ENCODE measurements at regions not wholly inside any gene's neighbourhood (a gene's known extent, or its start where the extent isn't known, plus 50 kb on each side); places are given as distances from the start of the nearest gene placed in this dataset.

DNA sequence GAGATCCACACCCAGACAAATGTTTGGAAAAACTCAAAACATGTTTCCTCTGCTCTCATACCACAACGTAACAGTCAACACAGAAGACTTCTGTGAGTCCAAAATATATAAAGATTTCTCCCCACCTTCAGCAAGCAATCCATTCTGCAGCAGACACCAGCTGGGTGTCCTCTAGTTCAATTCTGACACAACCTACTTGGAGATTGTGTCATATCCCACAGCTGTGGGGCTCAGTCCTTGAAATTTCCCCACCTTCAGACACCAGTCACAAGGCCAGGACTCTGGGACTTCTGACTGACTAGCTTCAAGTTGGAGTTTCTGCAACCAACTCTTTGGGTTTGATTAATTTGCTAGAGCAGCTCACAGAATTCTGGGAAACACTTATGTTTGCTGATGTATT, 244.8 kb upstream of the CDYL start:
- intact Hi-C loops (cut with micrococcal nuclease) = no loop called here
- no peak for DNase-seq
- no peak for ATAC-seq

- no peak for ATAC-seq
- DNase-seq = no peak
- intact Hi-C loops (cut with micrococcal nuclease) = no loop called here
Measured at GRCh38 chr6:4522453-4522852, 253.8 kb upstream of the CDYL start.

DNA sequence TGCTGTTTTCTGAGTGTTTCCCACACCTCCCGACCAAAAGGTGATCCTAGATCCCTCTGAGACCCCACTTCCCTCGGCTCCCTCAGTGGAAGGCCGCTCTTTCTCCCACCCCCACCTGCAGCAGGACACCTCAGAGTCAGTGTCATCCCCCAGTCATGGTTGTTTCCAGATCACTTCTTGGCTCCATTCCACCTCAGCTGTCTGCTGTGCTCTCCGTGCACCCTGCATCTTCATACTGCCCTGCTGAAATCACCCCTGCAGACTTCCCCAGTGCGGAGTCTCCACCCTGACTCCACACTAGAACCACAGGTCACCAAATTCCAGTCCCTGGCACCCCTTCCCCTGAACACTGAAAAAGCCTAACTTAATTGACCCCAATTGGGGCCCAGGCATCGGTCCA, 255.1 kb upstream of the CDYL start:
- no peak for ATAC-seq
- intact Hi-C loops (cut with micrococcal nuclease) = no loop called here
- DNase-seq = no peak

DNA sequence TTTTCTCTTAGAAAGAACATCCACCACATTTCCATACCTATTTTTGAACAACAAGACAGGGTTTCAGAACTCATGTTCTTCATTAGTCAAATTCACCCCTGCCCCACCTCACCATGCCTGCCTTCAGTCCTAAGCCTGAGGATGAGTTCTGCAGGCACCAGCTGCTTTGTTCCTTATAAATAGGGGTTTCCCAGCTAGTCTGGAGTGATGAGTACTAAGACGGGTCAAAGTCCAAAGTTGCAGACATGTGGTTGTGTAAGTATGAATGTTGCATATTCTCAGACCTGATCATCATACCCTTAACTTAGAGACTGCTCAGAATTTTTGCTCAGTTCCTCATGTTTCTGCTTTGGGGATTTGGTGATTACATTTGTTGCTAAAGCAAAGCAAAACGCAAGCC, 257.7 kb upstream of the CDYL start:
- intact Hi-C loops (cut with micrococcal nuclease) = no loop called here
- ATAC-seq (no peak), DNase-seq (no peak)

- no peak for ATAC-seq
- intact Hi-C loops (cut with micrococcal nuclease) = no loop called here
- no peak for DNase-seq
Measured at GRCh38 chr6:4516206-4516605, 260.0 kb upstream of the CDYL start.

DNA sequence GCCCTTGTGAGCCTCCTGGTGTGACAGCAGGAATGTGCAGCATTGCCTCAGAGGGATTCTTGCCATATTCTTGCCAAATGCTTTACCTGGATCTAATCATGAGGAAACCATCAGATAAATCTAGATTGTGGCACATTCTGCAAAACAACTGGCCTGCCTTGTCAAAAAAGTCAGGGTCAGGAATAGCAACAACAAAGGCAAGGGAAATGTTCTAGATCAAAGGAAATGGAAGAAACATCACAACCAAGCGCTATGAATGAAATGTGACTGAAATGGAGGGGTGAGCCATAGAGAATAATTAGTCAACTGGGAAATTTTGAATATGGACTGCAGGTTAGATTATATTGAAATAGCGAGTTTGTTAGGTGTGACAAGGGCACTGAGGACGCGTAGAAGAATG, 262.6 kb upstream of the CDYL start:
- intact Hi-C loops (cut with micrococcal nuclease) = no loop called here
- ATAC-seq (no peak), DNase-seq (no peak)

- intact Hi-C loops (cut with micrococcal nuclease) = no loop called here
- DNase-seq = no peak
- ATAC-seq = no peak
Measured at GRCh38 chr6:4512051-4512471, 264.1 kb upstream of the CDYL start.

GRCh38 chr6:4511641-4512020, 264.6 kb upstream of the CDYL start:
- ATAC-seq = no peak
- intact Hi-C loops (cut with micrococcal nuclease) = no loop called here
- no peak for DNase-seq

- intact Hi-C loops (cut with micrococcal nuclease) = no loop called here
- ATAC-seq (no peak), DNase-seq (no peak)
Measured at GRCh38 chr6:4510906-4511640, 265.1 kb upstream of the CDYL start.

DNA sequence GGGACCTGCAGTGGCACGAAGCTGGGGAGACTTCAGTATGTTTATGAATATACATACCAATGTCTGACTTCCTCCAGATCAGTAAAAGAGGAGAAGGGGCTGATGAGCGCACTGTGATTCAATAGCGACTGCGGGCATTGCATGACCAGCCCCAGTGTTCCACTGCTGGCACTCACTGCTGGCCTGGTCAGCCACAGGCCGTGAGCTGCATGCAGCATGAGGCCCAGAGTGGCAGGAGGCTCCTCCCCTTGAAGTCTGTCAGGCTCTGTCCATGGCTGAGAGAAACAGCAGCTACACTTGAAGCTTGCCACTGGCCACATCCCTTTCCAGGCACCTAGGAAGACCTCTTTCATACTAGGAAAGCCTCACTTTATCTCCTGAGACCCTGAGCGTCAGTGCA, 265.9 kb upstream of the CDYL start:
- ATAC-seq = no peak
- no peak for DNase-seq
- intact Hi-C loops (cut with micrococcal nuclease) = no loop called here

DNA sequence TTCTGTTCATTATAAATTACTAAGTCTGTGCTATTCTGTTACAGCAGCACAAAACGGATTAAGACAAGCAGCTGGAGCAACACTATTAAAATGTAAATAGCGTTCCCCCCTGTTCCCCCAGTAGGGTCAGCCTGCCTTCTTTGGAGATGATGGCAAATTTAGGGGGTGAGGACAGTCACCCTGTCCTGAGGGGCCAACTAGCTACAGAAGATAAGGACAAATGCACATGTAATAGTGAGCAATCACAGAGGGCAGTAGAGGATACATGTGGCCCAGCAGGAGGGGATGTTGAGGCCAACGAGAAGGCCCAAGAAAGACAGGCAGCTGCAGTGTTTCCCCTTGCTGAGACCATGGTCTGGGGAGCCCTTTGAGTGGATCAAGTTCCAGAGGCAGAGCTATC, 266.7 kb upstream of the CDYL start:
- ATAC-seq = no peak
- DNase-seq = no peak
- intact Hi-C loops (cut with micrococcal nuclease) = no loop called here

DNA sequence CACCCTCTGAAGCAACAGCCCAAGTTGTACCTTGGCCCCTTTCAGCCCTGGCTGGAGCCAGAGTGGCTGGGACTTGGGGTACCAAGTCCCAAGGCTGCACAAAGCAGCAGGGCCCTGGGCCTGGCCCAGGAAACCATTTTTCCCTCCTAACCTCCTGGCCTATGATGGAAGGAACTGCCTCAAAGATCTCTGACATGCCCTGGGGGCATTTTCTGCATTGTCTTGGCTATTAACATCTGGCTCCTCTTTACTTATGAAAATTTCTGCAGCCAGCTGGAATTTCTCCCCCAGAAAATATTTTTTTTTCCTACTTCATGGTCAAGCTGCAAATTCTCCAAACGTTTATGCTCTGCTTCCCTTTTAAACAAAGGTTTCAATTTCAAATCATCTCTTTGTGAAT, 269.4 kb upstream of the CDYL start:
- DNase-seq = no peak
- no peak for ATAC-seq
- intact Hi-C loops (cut with micrococcal nuclease) = no loop called here

- intact Hi-C loops (cut with micrococcal nuclease) = no loop called here
- no peak for DNase-seq
- ATAC-seq = no peak
Measured at GRCh38 chr6:4506223-4506622, 270.0 kb upstream of the CDYL start.

DNA sequence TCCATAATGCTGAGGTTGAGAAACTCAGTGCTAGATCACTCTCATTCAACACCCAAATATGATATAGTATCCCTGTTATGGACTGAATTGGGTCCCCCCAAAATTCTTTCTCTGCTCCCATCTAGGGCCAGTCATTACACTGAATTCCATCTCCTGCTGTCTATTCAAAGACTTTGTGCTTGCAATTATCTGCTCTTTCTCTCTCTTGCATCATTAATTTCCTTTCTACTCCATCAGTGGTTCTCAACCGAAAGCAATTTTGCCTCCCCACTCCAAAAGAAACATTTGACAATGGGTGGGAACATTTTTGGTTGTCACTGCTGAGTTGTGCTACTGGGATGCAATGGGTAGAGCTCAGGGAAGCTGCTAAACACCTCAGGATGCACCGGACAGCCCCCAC, 271.5 kb upstream of the CDYL start:
- intact Hi-C loops (cut with micrococcal nuclease) = no loop called here

GRCh38 chr6:4503700-4504099, 272.5 kb upstream of the CDYL start:
- intact Hi-C loops (cut with micrococcal nuclease) = no loop called here
- DNase-seq = no peak
- ATAC-seq = no peak

More for the DNA sequence above, 271.5 kb upstream of the CDYL start:
- ATAC-seq (no peak), DNase-seq (no peak)

DNA sequence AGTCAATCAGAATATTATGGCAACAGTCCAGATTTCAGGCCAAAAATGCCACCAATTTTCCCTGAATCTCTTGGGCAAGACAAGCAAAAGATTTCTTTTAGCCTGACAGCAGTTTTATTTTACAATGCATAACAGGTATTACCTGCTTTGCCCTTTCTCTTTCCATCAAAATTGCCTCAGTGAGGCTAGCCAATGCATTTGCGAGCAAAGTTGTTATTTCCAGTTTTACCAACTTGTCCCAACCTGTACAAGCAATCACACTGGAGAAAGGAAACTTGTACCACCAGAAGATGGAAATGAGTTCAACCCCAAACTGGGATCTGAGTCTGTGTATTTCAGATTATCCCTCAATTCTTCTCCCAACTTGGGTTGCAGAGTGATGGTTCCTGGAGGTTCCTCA, 279.9 kb upstream of the CDYL start:
- no peak for DNase-seq
- intact Hi-C loops (cut with micrococcal nuclease) = no loop called here
- ATAC-seq = no peak

GRCh38 chr6:4491501-4492260, 284.5 kb upstream of the CDYL start:
- DNase-seq (no peak), ATAC-seq (no peak)
- intact Hi-C loops (cut with micrococcal nuclease) = no loop called here

GRCh38 chr6:4489538-4489937, 286.7 kb upstream of the CDYL start:
- intact Hi-C loops (cut with micrococcal nuclease) = no loop called here
- ATAC-seq = no peak
- no peak for DNase-seq

DNA sequence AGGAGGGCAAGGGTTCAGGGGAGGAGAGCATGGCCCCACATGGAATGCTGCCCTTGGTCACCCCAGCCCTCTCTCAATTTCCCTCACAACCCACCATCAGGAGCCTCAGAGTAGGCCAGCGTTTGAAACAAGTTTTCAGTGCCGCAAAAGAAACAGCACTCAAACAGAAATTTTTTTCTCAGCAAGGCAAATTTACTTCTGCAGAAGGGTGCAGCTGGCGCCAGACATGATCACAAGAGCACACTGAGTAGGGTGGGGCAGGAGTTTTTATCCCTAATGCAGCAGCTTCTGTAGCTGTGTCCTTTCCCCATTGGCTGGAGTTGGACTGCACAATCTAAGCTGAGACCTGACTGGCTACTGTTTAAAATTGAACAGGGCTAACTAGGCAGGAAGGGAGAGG, 287.8 kb upstream of the CDYL start:
- no peak for DNase-seq
- intact Hi-C loops (cut with micrococcal nuclease) = no loop called here
- ATAC-seq = no peak

DNA sequence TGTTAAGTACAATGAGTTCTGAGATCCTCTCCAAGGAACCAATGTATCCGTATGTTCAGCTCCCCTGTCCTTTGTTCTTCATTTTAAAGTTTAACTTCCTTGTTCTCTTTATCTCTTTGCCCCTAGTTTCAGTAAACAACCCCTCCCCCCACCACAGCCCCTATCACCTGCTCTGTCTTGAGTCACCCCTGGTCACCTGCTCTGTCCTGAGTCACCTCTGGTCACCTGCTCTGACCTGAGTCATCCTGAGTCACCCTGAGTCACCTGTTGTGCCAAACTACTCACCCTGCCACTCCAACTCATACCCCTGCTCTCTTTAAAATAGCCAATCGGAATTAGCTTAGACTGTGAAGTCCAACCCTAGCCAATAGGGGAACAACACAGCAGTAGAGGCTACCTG, 288.7 kb upstream of the CDYL start:
- ATAC-seq = no peak
- no peak for DNase-seq
- intact Hi-C loops (cut with micrococcal nuclease) = no loop called here

Data from left ventricle myocardium superior (tissue), 1 donor.